LNCaP clone FGC (cell line): ENCODE measurements at regions not wholly inside any gene's neighbourhood (a gene's known extent, or its start where the extent isn't known, plus 50 kb on each side); places are given as distances from the start of the nearest gene placed in this dataset.
A peak's percentile ranks its signal among the peaks of the same experiment; 100 is the strongest.

Source experiments
- DNase-seq: peaks from one replicate; pipeline ENCODE4 v3.0.0-alpha.2; 2011; ENCODE audit warnings: low read depth
- H3K4me3 ChIP-seq: 2 replicates; pipeline ENCODE4 v1.5.1; 2011; ENCODE audit warnings: mild to moderate bottlenecking, low read depth, low read length, control low read depth
- CTCF ChIP-seq: IDR thresholded peaks from 2 replicates; pipeline ENCODE4 v1.5.1; 2012; ENCODE audit warnings: mild to moderate bottlenecking; ENCODE audit not compliant: control insufficient read depth, insufficient read depth; ENCODE audit errors: extremely low read depth

- no peak overlapping the region for H3K4me3 ChIP-seq
- TF ChIP-seq CTCF: no peak
- no peak for DNase-seq
These were observed 283.1 kb upstream of the SPANXN4 start for GRCh38 chrX:142742581-142742980.

DNA sequence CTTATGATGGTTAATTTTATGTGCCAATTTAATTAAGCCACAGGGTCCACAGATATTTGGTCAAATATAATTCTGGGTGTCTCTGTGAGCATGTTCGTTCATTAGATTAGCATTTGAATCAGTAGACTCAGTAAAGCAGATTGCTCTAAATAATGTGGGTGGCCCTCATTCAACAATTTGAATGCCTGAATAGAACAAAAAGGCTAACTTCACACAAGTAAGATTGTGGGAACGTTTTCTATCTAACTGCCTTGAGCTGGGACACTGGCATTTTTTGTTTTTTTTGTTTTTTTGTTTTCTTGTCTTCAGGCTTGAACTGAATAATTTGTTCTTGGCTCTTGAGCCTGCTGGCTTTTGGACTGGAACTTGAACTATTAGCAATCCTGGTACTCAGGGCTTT lies 292.4 kb upstream of the SPANXN4 start:
- no peak overlapping the region for H3K4me3 ChIP-seq
- no peak for DNase-seq
- no peak for TF ChIP-seq CTCF

GRCh38 chrX:142711796-142712290 lies 313.9 kb upstream of the SPANXN4 start:
- H3K4me3 ChIP-seq: no peak overlapping the region
- DNase-seq: no peak
- no peak for TF ChIP-seq CTCF

DNA sequence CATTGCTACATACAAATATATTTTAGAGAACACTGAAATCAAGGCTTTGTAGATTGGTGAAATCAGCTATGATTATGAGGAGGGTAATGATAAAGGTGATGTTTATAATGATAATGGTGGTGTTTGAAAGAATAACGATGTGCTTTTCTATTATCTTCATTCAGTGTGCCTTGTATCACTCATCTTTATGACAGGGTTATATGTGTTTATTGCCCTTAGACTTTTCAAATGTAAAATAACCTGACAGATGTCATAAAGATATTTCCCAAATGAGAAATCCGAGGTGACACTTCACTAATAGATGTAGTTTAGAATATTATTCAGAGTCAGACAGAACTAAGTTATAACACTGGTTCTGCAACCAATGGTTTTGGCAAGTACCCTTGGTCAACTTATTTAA lies 323.0 kb upstream of the SPANXN4 start:
- H3K4me3 ChIP-seq: no peak overlapping the region
- TF ChIP-seq CTCF: no peak
- DNase-seq: no peak

GRCh38 chrX:142688256-142688655 lies 337.5 kb upstream of the SPANXN4 start:
- no peak overlapping the region for H3K4me3 ChIP-seq
- no peak for TF ChIP-seq CTCF
- DNase-seq: no peak

GRCh38 chrX:142686653-142687283 lies 339.0 kb upstream of the SPANXN4 start:
- peak; percentile 22; the same call in 1 of the 2 replicates for TF ChIP-seq CTCF
- no peak overlapping the region for H3K4me3 ChIP-seq
- peak; percentile 85 for DNase-seq

DNA sequence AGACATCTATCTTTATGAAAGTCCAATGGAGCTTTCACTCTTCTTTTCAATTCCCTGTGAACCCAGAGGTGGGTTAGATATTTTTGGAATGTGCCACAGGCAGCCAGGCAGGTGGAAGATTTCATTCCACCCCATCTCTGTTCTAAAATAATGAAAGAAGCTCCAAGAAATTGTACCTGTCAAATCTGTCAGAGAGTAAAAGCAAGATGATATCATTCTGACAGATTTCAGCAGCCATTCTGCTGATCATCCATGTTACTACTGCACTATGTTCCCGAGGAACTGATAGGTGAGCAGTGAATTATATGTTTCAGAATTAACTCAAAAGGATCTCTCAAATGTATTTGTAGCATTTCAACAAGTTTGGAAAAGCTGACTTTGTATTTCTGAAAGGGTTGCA lies 339.5 kb upstream of the SPANXN4 start:
- H3K4me3 ChIP-seq: no peak overlapping the region
- no peak for TF ChIP-seq CTCF
- DNase-seq: no peak
